IPS DF 4.7 (cell line): ENCODE measurements at regions not wholly inside any gene's neighbourhood (a gene's known extent, or its start where the extent isn't known, plus 50 kb on each side); places are given as distances from the start of the nearest gene placed in this dataset.
"Not testable (repeated sequence)": the region's sequence is repeated elsewhere in the genome, so short reads cannot be mapped to it uniquely, and the experiment has no call there.

Experiments
- DNase-seq: peaks from one replicate; pipeline ENCODE4 v3.0.0-alpha.2; 2013; ENCODE audit warnings: low spot score; ENCODE audit errors: extremely low read depth

- DNase-seq, result no peak
These were observed 244.9 kb upstream of the NRIP1 start for GRCh38 chr21:15309721-15310120.

- DNase-seq, result no peak
These were observed 246.7 kb upstream of the NRIP1 start for GRCh38 chr21:15311510-15311909.

- not testable (repeated sequence) for DNase-seq
These were observed 252.2 kb upstream of the NRIP1 start for GRCh38 chr21:15317034-15317433.

- no peak for DNase-seq
These were observed 254.9 kb upstream of the NRIP1 start for GRCh38 chr21:15319727-15320126.

- DNase-seq, result no peak
These were observed 259.7 kb upstream of the NRIP1 start for GRCh38 chr21:15324542-15324941.

GRCh38 chr21:15326032-15326867, 261.4 kb upstream of the NRIP1 start:
- no peak for DNase-seq

- no peak for DNase-seq
These were observed 263.0 kb upstream of the NRIP1 start for GRCh38 chr21:15327637-15328265.

- no peak for DNase-seq
These were observed 264.4 kb upstream of the NRIP1 start for GRCh38 chr21:15329191-15329590.

GRCh38 chr21:15330872-15331271, 266.1 kb upstream of the NRIP1 start:
- DNase-seq, result no peak

- no peak for DNase-seq
These were observed 267.8 kb upstream of the NRIP1 start for GRCh38 chr21:15332572-15332971.

GRCh38 chr21:15333136-15333710, 268.4 kb upstream of the NRIP1 start:
- no peak for DNase-seq

- DNase-seq, result no peak
These were observed 269.2 kb upstream of the NRIP1 start for GRCh38 chr21:15333951-15334350.

GRCh38 chr21:15343066-15343465, 278.3 kb upstream of the NRIP1 start:
- no peak for DNase-seq

- no peak for DNase-seq
These were observed 287.2 kb upstream of the NRIP1 start for GRCh38 chr21:15352009-15352408.

- DNase-seq, result no peak
These were observed 288.7 kb upstream of the NRIP1 start for GRCh38 chr21:15353546-15353945.

- DNase-seq, result no peak
These were observed 289.7 kb upstream of the NRIP1 start for GRCh38 chr21:15354516-15354915.

GRCh38 chr21:15355066-15355465, 290.3 kb upstream of the NRIP1 start:
- DNase-seq, result no peak

- DNase-seq, result no peak
These were observed 294.5 kb upstream of the NRIP1 start for GRCh38 chr21:15359251-15359650.

GRCh38 chr21:15362458-15362857, 297.7 kb upstream of the NRIP1 start:
- DNase-seq, result no peak

- no peak for DNase-seq
These were observed 299.1 kb upstream of the NRIP1 start for GRCh38 chr21:15363921-15364320.

GRCh38 chr21:15365751-15366392, 301.1 kb upstream of the NRIP1 start:
- DNase-seq, result no peak

- DNase-seq, result no peak
These were observed 301.8 kb upstream of the NRIP1 start for GRCh38 chr21:15366555-15366954.
